Osteoblast (primary cell): ENCODE measurements at regions not wholly inside any gene's neighbourhood (a gene's known extent, or its start where the extent isn't known, plus 50 kb on each side); places are given as distances from the start of the nearest gene placed in this dataset.

Source experiments
- DNase-seq: peaks from one replicate; pipeline ENCODE4 v3.0.0; 2011; ENCODE audit warnings: low spot score, mixed read lengths; ENCODE audit not compliant: insufficient read length; ENCODE audit errors: missing footprints
- H2AFZ ChIP-seq: 2 replicates; pipeline ENCODE4 v1.6.0; 2011; ENCODE audit warnings: mild to moderate bottlenecking, low read length
- H3K27ac ChIP-seq: 2 replicates; pipeline ENCODE4 v1.5.1; 2011; ENCODE audit warnings: mild to moderate bottlenecking, low read depth, low read length, moderate library complexity
- H3K27me3 ChIP-seq: 2 replicates; pipeline ENCODE4 v1.6.0; 2012; ENCODE audit warnings: mild to moderate bottlenecking, control low read depth, inconsistent platforms, low read length, moderate library complexity; ENCODE audit not compliant: insufficient read depth
- H3K36me3 ChIP-seq: 2 replicates; pipeline ENCODE4 v1.5.1; 2011; ENCODE audit warnings: mild to moderate bottlenecking, low read length, control low read depth, moderate library complexity; ENCODE audit not compliant: insufficient read depth
- H3K4me1 ChIP-seq: 2 replicates; pipeline ENCODE4 v1.5.1; 2011; ENCODE audit warnings: mild to moderate bottlenecking, low read length, control low read depth, moderate library complexity; ENCODE audit not compliant: insufficient read depth
- H3K4me2 ChIP-seq: 2 replicates; pipeline ENCODE4 v1.6.0; 2011; ENCODE audit warnings: mild to moderate bottlenecking, low read length; ENCODE audit not compliant: insufficient read depth
- H3K4me3 ChIP-seq: fragments of 200-600 bp; sonication (generic); 3 replicates; pipeline ENCODE4 v1.5.1; 2012; ENCODE audit warnings: mild to moderate bottlenecking, low read length, inconsistent platforms; ENCODE audit not compliant: insufficient read depth
- H3K79me2 ChIP-seq: 2 replicates; pipeline ENCODE4 v1.6.0; 2012; ENCODE audit warnings: mild to moderate bottlenecking, low read length, control low read depth, inconsistent platforms; ENCODE audit not compliant: insufficient read depth
- H3K9me3 ChIP-seq: 2 replicates; pipeline ENCODE4 v1.5.1; 2011; ENCODE audit warnings: low read depth, low read length, control low read depth
- H4K20me1 ChIP-seq: 2 replicates; pipeline ENCODE4 v1.6.0; 2012; ENCODE audit warnings: mild to moderate bottlenecking, low read length, control low read depth; ENCODE audit not compliant: insufficient read depth
- CTCF ChIP-seq: IDR thresholded peaks from 2 replicates; pipeline ENCODE4 v1.5.1; 2011; ENCODE audit warnings: mild to moderate bottlenecking, low read depth, low read length, moderate library complexity; ENCODE audit errors: extremely low read depth

DNA sequence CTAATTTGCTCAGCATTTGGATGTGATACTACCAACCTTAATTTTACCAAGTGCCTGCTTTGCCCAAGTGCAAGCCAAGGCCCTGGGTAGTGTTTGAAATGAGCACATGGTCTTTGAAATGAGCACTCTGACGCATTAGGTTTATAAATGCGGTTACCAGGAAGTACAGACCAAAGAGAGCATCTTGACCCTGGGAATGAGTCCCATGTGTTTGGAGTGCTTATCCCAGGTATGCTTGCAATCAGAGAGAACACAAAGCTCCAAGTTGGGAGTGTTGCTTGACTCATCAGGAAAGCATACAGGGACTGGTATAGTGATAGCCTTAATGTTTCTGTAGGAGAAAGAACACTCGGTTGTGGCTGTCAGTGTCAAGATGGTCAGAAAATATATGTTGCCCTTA, 203.6 kb upstream of the MAMLD1 start:
- Histone ChIP-seq H3K27me3 (no peaks in the 10 kb centered on the region), H3K27ac (no peak overlapping the region), H2AFZ (no peak overlapping the region), H3K36me3 (no peaks in the 10 kb centered on the region), H4K20me1 (no peaks in the 10 kb centered on the region), H3K4me3 (no peak overlapping the region), H3K4me2 (no peak overlapping the region), H3K9me3 (no peaks in the 10 kb centered on the region), H3K79me2 (no peaks in the 10 kb centered on the region), H3K4me1 (peaks cover 15% of the 10 kb centered on the region)
- TF ChIP-seq CTCF: no peak
- DNase-seq: no peak

- H2AFZ ChIP-seq: no peak overlapping the region
- DNase-seq: no peak
- H3K4me3 ChIP-seq: no peak overlapping the region
- H3K4me2 ChIP-seq: no peak overlapping the region
- H4K20me1 ChIP-seq: no peaks in the 10 kb centered on the region
- H3K79me2 ChIP-seq: no peaks in the 10 kb centered on the region
- no peaks in the 10 kb centered on the region for H3K36me3 ChIP-seq
- H3K27ac ChIP-seq: no peak overlapping the region
- H3K4me1 ChIP-seq: peaks cover 9% of the 10 kb centered on the region
- TF ChIP-seq CTCF: no peak
- H3K9me3 ChIP-seq: no peaks in the 10 kb centered on the region
- no peaks in the 10 kb centered on the region for H3K27me3 ChIP-seq
Observed at GRCh38 chrX:150160656-150161055, 202.5 kb upstream of the MAMLD1 start.

DNA sequence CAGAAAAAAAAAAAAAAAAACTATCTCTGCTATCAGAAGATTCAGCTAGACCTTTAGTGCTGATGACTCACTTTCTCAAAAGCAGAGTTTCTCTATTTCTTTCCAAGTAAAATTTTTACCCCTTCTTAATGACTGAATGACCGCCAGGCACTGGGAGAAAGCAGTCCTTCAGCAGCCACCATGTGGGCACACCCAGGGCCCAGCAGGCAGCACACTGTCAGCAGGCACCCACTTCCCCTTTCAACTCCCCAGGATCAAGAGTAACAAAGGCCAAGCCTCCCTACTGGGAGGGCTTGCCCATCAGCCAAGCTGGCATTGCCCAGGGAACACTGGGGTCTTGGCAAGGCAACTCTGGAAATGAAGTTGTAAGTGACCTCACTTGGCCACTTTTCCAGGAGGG, 201.9 kb upstream of the MAMLD1 start:
- Histone ChIP-seq H3K4me1 (peaks cover 4% of the 10 kb centered on the region), H3K4me2 (no peak overlapping the region), H3K79me2 (no peaks in the 10 kb centered on the region), H3K4me3 (no peak overlapping the region), H3K27ac (no peak overlapping the region), H3K36me3 (no peaks in the 10 kb centered on the region), H3K27me3 (no peaks in the 10 kb centered on the region), H3K9me3 (no peaks in the 10 kb centered on the region), H2AFZ (no peak overlapping the region), H4K20me1 (no peaks in the 10 kb centered on the region)
- TF ChIP-seq CTCF: no peak
- peak; percentile 56 for DNase-seq

GRCh38 chrX:150162141-150162540, 201.0 kb upstream of the MAMLD1 start:
- Histone ChIP-seq H4K20me1 (no peaks in the 10 kb centered on the region), H3K4me2 (no peak overlapping the region), H3K9me3 (no peaks in the 10 kb centered on the region), H3K4me3 (no peak overlapping the region), H3K27me3 (no peaks in the 10 kb centered on the region), H3K79me2 (no peaks in the 10 kb centered on the region), H3K27ac (no peak overlapping the region), H3K4me1 (peaks cover 4% of the 10 kb centered on the region), H3K36me3 (no peaks in the 10 kb centered on the region), H2AFZ (no peak overlapping the region)
- no peak for DNase-seq
- TF ChIP-seq CTCF: no peak
